Effector memory CD4-positive, alpha-beta T cell (primary cell): ENCODE measurements at regions not wholly inside any gene's neighbourhood (a gene's known extent, or its start where the extent isn't known, plus 50 kb on each side); places are given as distances from the start of the nearest gene placed in this dataset.
"Not testable (repeated sequence)": the region's sequence is repeated elsewhere in the genome, so short reads cannot be mapped to it uniquely, and the experiment has no call there.

Experiments
- DNase-seq, 3 donors: peaks; one replicate each; pipeline ENCODE4 v3.0.0-alpha.2; 2020
- H3K27ac ChIP-seq: 2 replicates; pipeline ENCODE4 v1.7.0; 2013; ENCODE audit warnings: mild to moderate bottlenecking, low read length, moderate library complexity; ENCODE audit not compliant: insufficient read depth, poor library complexity, severe bottlenecking
- H3K27me3 ChIP-seq: replicated peaks from 2 replicates; pipeline ENCODE4 v1.7.0; 2013; ENCODE audit warnings: mild to moderate bottlenecking, low read length; ENCODE audit not compliant: insufficient read depth, control insufficient read depth, poor library complexity, severe bottlenecking
- H3K36me3 ChIP-seq: 2 replicates; pipeline ENCODE4 v1.7.0; 2013; ENCODE audit warnings: mild to moderate bottlenecking, low read length, moderate library complexity; ENCODE audit not compliant: control insufficient read depth, insufficient read depth
- H3K4me1 ChIP-seq: 2 replicates; pipeline ENCODE4 v1.7.0; 2013; ENCODE audit warnings: low read length, mild to moderate bottlenecking; ENCODE audit not compliant: control insufficient read depth, insufficient read depth, poor library complexity, severe bottlenecking
- H3K4me3 ChIP-seq: 2 replicates; pipeline ENCODE4 v1.7.0; 2013; ENCODE audit warnings: low read length, low read depth, mild to moderate bottlenecking; ENCODE audit not compliant: insufficient read depth, poor library complexity, severe bottlenecking
- H3K9me3 ChIP-seq: 2 replicates; pipeline ENCODE4 v1.7.0; 2013; ENCODE audit warnings: mild to moderate bottlenecking, low read length, moderate library complexity; ENCODE audit not compliant: control insufficient read depth

DNA sequence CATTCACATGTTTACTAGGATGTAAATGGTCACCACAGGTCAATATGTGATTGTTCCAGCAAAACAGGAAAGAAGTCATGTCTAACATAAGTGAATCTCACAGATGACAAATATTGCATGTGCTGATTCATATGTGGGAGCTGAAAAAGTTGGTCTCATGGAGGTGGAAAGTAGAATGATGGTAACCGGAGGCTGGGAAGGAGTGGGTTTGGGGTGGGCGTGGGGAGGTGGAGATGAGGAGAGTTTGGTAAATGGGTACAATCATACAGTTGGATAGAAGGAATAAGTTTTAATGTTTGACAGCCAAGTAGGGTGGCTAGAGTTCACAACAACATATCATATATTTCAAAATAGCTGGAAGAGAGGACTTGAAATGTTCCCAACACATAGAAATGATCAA lies 83.8 kb upstream of the RANBP3L start:
- Histone ChIP-seq H3K4me1 (no peaks in the 10 kb centered on the region), H3K27me3 (peaks cover 4% of the 10 kb centered on the region), H3K4me3 (no peak overlapping the region), H3K9me3 (no peaks in the 10 kb centered on the region), H3K27ac (no peak overlapping the region), H3K36me3 (no peaks in the 10 kb centered on the region)
- DNase-seq: no peak

DNA sequence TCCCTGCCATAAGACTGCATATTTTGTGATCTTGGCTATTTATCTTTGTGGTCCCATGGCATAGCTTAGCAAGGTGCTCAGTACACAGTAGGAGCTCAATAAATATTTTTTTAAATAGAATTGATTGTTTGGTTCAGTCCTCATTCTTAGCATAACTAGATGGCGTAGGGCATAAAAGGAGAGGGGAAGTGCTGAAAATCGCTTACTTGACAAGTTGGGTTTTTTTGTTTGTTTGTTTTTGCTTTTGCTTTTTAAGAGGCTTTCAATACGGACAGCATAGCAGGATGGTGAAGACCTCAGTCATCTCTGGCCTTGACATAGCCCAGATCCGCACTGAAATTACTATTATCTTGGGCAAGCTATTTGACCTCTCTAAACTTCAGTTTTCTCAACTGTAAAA lies 86.6 kb upstream of the RANBP3L start:
- Histone ChIP-seq H3K4me1 (no peaks in the 10 kb centered on the region), H3K9me3 (no peaks in the 10 kb centered on the region), H3K27me3 (peaks cover 4% of the 10 kb centered on the region), H3K27ac (no peak overlapping the region), H3K36me3 (no peaks in the 10 kb centered on the region), H3K4me3 (no peak overlapping the region)
- DNase-seq: no peak

DNA sequence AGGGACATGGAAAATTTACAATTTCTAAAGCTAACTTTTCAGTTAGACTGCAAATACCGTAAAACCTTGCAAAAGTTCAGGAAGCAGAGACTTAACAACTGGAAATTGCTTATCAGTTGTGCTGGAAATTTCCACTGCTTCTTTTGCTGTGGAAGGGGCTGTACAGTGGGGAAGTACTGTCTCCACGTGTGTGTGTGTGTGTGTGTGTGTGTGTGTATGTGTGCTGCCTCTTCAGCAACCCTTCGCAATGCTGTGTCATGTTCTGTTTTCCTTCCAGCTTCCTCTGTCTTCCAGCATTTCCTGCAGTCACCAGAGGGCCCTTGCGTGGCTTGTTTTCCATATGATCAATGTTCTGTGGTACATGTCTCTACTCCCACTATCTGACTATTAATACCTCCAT lies 87.5 kb upstream of the RANBP3L start:
- DNase-seq: no peak
- Histone ChIP-seq H3K36me3 (no peaks in the 10 kb centered on the region), H3K27ac (no peak overlapping the region), H3K27me3 (peaks cover 4% of the 10 kb centered on the region), H3K4me1 (no peaks in the 10 kb centered on the region), H3K9me3 (no peaks in the 10 kb centered on the region), H3K4me3 (no peak overlapping the region)

DNA sequence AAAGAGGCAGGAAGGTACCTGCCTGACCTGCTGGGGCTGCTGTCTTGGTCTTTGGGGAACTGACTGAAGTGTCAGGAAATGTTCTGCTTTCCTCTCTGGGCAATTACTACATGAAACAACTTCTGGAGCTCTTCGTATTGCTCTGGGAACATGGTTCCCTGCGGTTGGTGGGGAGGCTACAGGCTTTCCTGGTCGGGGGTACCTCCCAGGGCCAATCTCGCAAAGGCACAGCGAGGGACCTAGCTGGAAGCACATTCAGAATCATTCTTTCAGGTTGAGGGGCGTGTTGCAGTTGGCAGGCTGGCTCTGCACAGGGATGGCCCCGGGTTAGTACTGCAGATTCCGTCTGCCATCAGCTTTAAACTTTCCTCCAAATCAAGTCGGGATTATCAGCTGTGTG lies 88.9 kb upstream of the RANBP3L start:
- no peak overlapping the region for H3K27ac ChIP-seq
- no peak overlapping the region for H3K4me3 ChIP-seq
- no peak for DNase-seq

DNA sequence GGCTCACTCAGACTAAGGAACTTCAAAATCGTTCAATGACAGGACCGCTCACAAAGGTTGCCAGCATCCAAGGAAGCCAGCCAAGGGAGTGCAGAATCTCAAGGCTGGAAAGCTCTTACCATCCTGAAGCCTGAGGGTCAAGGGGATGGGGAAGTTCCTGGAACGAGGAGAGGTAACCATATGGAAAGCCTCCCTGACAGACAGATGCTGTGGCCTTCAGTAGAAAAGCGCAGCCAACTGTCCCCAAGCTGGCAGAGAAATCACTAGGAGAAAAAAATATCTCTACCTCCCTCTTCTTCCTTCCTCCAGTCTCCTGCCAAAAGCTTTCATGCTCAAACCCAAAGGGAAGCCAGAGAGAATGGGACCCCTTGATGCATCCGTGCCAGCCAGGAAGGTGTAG lies 90.5 kb upstream of the RANBP3L start:
- no peak for DNase-seq
- Histone ChIP-seq H3K27me3 (peaks cover 4% of the 10 kb centered on the region), H3K4me3 (no peak overlapping the region)

More for the DNA sequence above, 88.9 kb upstream of the RANBP3L start:
- H3K4me1 ChIP-seq: no peaks in the 10 kb centered on the region
- H3K9me3 ChIP-seq: no peaks in the 10 kb centered on the region
- H3K36me3 ChIP-seq: no peaks in the 10 kb centered on the region
- H3K27me3 ChIP-seq: peaks cover 4% of the 10 kb centered on the region

DNA sequence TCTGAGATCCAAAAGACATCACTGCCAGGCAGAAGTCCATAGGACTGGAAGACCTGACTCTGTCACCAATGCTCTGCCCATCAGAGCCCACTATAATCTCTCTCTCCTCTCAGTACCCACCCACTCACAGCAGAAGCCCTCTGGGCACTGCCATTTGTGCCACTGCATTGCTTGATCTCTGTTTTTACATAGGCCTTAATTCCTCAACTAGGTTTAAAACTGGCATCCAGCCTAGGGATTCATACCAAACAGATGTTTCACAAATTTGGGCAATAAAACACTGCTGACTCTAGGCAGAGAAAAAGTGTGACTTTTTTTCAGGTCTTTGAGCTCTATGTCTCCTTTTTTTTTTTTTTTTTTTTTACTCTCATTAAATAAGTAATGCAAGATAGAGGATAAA lies 91.1 kb upstream of the RANBP3L start:
- Histone ChIP-seq H3K36me3 (no peaks in the 10 kb centered on the region), H3K9me3 (no peaks in the 10 kb centered on the region), H3K27ac (no peak overlapping the region), H3K4me1 (no peaks in the 10 kb centered on the region), H3K4me3 (no peak overlapping the region), H3K27me3 (peaks cover 4% of the 10 kb centered on the region)
- no peak for DNase-seq

More for the DNA sequence above, 90.5 kb upstream of the RANBP3L start:
- H3K36me3 ChIP-seq: no peaks in the 10 kb centered on the region
- no peaks in the 10 kb centered on the region for H3K4me1 ChIP-seq
- no peak overlapping the region for H3K27ac ChIP-seq
- no peaks in the 10 kb centered on the region for H3K9me3 ChIP-seq

DNA sequence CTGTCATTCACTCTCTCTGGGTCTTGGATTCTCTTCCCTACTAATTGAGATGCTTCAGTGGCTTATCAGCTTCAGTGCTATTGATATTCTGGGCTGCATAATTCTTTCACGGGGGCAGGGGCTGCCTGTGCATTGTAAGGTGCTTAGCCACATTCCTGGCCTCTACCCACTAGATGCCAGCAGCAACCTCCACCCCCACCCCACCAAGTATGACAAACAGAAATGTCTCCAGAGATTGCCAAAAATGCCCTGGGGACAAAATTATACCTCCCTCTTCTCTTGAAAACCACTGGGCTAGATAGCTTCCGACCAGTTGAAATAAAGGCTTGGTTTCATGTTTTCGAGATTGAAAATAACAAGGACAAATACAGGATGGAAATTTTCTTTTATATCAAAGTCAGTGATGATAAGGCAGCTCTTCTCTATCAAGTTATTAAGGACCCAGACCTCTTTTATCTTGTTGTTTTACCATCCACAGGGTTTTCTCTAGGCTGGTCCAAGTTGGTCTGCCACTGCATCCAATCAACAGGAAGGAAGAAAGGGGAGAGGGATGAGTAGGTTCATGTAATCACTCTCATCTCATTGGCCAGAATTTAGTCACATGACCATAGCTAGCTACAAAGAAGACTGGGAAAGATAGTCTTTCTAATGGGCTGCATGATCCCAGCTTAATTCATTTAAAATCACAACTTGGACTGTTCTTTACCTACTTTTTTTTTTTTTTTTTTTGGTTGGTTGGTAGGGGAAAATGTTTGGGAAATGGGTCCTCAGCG lies 92.1 kb upstream of the RANBP3L start:
- H3K4me3 ChIP-seq: no peak overlapping the region
- DNase-seq: no peak
- no peaks in the 10 kb centered on the region for H3K9me3 ChIP-seq

DNA sequence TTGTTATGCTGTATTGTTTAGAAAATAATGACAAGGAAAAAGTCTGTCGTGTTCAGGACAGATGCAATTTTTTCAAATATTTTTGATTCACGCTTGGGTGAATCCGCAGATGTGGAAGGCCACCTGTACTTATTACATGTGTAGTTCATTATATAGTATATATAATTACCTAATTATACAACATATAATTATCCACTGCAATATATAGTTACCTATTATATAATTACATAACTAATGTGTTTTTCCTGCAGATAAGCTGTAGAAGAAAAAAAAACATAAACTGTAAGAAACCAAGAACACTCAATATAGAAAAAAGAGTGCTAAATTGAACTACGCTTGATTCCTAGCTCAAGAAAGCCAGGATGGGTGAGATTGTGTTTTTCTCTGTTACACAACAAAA lies 93.6 kb upstream of the RANBP3L start:
- H3K4me1 ChIP-seq: no peaks in the 10 kb centered on the region
- no peak for DNase-seq
- no peak overlapping the region for H3K27ac ChIP-seq
- H3K27me3 ChIP-seq: peaks cover 2% of the 10 kb centered on the region
- H3K4me3 ChIP-seq: no peak overlapping the region
- no peaks in the 10 kb centered on the region for H3K36me3 ChIP-seq
- no peaks in the 10 kb centered on the region for H3K9me3 ChIP-seq

More for the DNA sequence above, 92.1 kb upstream of the RANBP3L start:
- H3K4me1 ChIP-seq: no peaks in the 10 kb centered on the region
- no peak overlapping the region for H3K27ac ChIP-seq
- no peaks in the 10 kb centered on the region for H3K36me3 ChIP-seq
- H3K27me3 ChIP-seq: peaks cover 4% of the 10 kb centered on the region

DNA sequence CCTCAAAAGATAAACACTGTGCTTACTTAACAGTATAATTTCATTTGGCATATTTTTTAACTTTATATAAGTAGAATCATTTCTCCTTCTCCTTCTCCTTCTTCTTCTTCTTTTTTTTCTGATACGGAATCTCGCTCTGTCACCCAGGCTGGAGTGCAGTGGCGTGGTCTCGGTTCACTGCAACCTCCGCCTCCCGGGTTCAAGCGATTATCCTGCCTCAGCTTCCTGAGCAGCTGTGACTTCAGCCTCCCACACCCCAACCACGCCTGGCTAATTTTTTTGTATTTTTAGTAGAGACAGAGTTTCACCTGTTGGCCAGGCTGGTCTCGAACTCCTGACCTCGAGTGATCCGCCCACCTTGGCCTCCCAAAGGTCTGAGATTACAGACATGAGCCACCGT lies 94.2 kb upstream of the RANBP3L start:
- not testable (repeated sequence) for H3K9me3 ChIP-seq, H3K4me3 ChIP-seq, H3K27ac ChIP-seq, DNase-seq, H3K27me3 ChIP-seq, H3K36me3 ChIP-seq, H3K4me1 ChIP-seq

DNA sequence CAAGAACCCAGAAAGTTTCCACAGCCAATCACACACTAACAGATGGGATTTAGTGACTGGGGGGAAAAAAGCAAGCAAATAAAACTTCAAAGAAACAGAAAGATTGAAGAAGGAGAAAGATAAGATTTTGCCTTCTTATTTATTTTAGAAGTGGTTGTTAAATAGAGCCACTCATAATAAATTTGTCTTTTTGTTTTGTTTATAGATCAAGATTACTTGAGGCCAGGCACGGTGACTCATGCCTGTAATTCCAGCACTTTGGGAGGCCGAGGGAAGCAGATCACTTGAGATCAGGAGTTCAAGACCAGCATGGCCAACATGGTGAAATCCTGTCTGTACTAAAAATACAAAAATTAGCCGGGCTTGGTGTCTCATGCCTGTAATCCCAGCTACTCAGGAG lies 94.9 kb upstream of the RANBP3L start:
- DNase-seq: no peak
- H3K9me3 ChIP-seq: no peaks in the 10 kb centered on the region
- no peak overlapping the region for H3K27ac ChIP-seq
- H3K36me3 ChIP-seq: no peaks in the 10 kb centered on the region
- no peaks in the 10 kb centered on the region for H3K4me1 ChIP-seq
- no peaks in the 10 kb centered on the region for H3K27me3 ChIP-seq
- no peak overlapping the region for H3K4me3 ChIP-seq
